Left lung (tissue), 4 donors: ENCODE measurements at regions not wholly inside any gene's neighbourhood (a gene's known extent, or its start where the extent isn't known, plus 50 kb on each side); places are given as distances from the start of the nearest gene placed in this dataset.

ENCODE experiments used
- ATAC-seq: fragments of 200-7000 bp; cut with Tn5 transposase; one replicate; pipeline ENCODE4 v1.9.1; 2020; ENCODE audit warnings: moderate library complexity
- DNase-seq, 4 donors: peaks; one replicate each; pipeline ENCODE4 v3.0.0-alpha.2; 2013 to 2020
- H3K27ac ChIP-seq, 2 donors: fragments of 200-600 bp; sonication (generic) in 1 of 2; one replicate each; pipeline versions ENCODE4 v1.5.0 to v1.8.0; 2020 to 2021
- H3K27me3 ChIP-seq, 2 donors: fragments of 200-600 bp; sonication (generic) in 1 of 2; one replicate each; pipeline versions ENCODE4 v1.5.0 to v1.8.0; 2020 to 2021
- H3K36me3 ChIP-seq, 2 donors: fragments of 200-600 bp; sonication (generic) in 1 of 2; one replicate each; pipeline versions ENCODE4 v1.5.0 to v1.8.0; 2020 to 2021
- H3K4me1 ChIP-seq, 2 donors: fragments of 200-600 bp; one replicate each; pipeline ENCODE4 v1.8.0; 2021
- H3K4me3 ChIP-seq, 2 donors: fragments of 200-600 bp; sonication (generic) in 1 of 2; one replicate each; pipeline versions ENCODE4 v1.5.0 to v1.8.0; 2020 to 2021; ENCODE audit warnings: mild to moderate bottlenecking in 1 of 2
- H3K9me3 ChIP-seq, 2 donors: fragments of 200-600 bp; sonication (generic) in 1 of 2; one replicate each; pipeline versions ENCODE4 v1.5.0 to v1.8.0; 2020 to 2021
- intact Hi-C, 2 donors: fragments of 100-400 bp; cut with DNase I; formaldehyde crosslinking; loops; one replicate each; pipeline versions ENCODE4 v1.11.2 to v1.14.2; 2022
- TF ChIP-seq, protein P1 (sequence below), 2 donors: fragments of 200-600 bp; sonication (generic) in 1 of 2; IDR thresholded peaks; one replicate each; pipeline versions ENCODE4 v1.5.0 to v1.8.0; 2021; ENCODE audit warnings: antibody characterized with exemption in 2 of 2
- donor health status: DM: no; HTN: yes; CAD: no.
- donor health status: DM: no; HTN: no; CAD: no.

DNA sequence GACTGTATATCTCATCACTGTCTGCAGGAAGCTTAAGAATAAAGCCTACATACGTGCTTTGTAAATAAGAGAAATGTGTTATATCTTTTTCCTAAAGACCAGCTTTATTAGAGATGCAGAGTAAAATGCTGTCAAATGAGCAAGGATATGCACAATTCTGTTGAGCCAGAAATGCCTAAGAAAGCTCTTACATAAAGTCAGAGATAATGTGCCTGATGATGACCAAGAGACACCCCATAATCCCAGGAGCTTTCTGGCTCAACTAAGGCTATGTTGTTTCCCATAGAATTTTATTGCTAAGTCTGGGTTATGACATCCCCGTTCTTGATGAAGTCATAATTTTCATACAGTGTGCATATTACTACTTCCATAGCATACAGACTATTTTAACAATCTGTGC lies 209.9 kb downstream of the GALC start:
- intact Hi-C loops, result no loop called here
- H3K9me3 ChIP-seq, result peaks cover 0 to 19% of the 10 kb centered on the region in 2 donors
- H3K4me1 ChIP-seq, result no peaks in the 10 kb centered on the region
- ATAC-seq (no peak), DNase-seq (no peak)
- H3K27me3 ChIP-seq, result no peaks in the 10 kb centered on the region
- H3K27ac ChIP-seq, result no peak overlapping the region
- H3K36me3 ChIP-seq, result no peaks in the 10 kb centered on the region
- TF ChIP-seq, protein P1, sequence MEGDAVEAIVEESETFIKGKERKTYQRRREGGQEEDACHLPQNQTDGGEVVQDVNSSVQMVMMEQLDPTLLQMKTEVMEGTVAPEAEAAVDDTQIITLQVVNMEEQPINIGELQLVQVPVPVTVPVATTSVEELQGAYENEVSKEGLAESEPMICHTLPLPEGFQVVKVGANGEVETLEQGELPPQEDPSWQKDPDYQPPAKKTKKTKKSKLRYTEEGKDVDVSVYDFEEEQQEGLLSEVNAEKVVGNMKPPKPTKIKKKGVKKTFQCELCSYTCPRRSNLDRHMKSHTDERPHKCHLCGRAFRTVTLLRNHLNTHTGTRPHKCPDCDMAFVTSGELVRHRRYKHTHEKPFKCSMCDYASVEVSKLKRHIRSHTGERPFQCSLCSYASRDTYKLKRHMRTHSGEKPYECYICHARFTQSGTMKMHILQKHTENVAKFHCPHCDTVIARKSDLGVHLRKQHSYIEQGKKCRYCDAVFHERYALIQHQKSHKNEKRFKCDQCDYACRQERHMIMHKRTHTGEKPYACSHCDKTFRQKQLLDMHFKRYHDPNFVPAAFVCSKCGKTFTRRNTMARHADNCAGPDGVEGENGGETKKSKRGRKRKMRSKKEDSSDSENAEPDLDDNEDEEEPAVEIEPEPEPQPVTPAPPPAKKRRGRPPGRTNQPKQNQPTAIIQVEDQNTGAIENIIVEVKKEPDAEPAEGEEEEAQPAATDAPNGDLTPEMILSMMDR (IDR thresholded peaks at IDR 0.05), result no peak
- no peak overlapping the region for H3K4me3 ChIP-seq

DNA sequence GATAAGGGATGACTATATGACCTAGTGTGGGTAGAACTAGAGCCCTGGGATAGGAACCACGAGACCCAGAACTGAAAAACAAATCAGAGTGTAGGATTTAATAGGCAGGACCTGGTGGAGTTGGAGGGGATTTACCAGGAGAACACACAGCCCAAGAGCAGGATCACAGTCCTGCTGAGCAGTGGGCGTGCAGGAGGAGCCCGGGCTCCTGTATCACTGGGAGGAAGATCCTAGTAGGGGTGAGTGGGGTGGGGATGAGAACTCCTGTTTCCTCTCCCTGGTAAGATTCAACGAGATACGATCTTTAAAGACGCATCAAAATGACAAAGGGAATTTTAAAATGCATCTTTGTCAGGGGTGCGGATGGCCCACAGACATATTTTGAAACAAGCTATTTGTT lies 220.1 kb downstream of the GALC start:
- TF ChIP-seq, protein P1 (IDR thresholded peaks at IDR 0.05), result no peak
- intact Hi-C loops, result no loop called here
- H3K9me3 ChIP-seq, result peaks cover 0 to 3% of the 10 kb centered on the region in 2 donors
- H3K4me1 ChIP-seq, result no peaks in the 10 kb centered on the region
- H3K27me3 ChIP-seq, result no peaks in the 10 kb centered on the region
- no peak for DNase-seq
- H3K27ac ChIP-seq, result no peak overlapping the region
- ATAC-seq, result no peak
- H3K4me3 ChIP-seq, result no peak overlapping the region
- H3K36me3 ChIP-seq, result no peaks in the 10 kb centered on the region

DNA sequence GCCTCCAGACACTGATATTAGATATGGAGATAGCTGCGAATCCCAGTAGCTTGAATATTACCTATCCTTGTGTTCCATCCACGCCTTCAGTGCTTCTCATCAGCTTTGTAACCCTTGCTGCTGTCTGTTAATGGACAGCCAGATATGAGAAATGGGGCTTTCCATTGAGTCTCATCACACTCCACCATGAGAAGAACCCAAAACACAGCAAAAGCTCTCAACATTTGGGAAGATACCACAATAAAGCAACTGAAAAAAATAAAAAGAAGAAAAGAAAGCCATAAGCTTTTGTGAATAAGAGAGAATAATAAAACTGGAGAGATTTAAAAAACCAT lies 225.4 kb downstream of the GALC start:
- H3K36me3 ChIP-seq, result no peaks in the 10 kb centered on the region
- ATAC-seq (no peak), DNase-seq (no peak)
- H3K27me3 ChIP-seq, result no peaks in the 10 kb centered on the region
- no peaks in the 10 kb centered on the region for H3K4me1 ChIP-seq
- intact Hi-C loops, result no loop called here
- no peak overlapping the region for H3K27ac ChIP-seq
- H3K4me3 ChIP-seq, result no peak overlapping the region
- H3K9me3 ChIP-seq, result peaks cover 0 to 7% of the 10 kb centered on the region in 2 donors
- TF ChIP-seq, protein P1 (IDR thresholded peaks at IDR 0.05), result no peak

DNA sequence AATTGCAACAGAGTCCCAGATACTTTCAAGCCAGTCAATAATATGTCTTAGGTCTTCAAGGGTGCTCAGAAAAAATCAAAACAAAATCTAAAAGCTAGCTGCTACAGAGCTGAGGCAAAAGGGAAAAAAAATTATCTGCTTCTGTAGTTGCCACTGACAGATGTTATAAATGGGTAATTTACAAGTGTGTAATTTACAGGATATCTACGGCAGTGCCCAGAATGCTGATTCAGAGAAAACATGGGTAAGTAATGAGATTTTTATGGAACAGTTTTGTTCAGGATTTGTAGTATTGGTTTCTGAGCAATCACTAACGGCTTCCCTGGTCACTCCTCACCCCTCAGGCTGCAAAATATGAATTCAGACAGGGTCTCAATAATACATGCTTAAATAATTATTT lies 234.1 kb downstream of the GALC start:
- no peaks in the 10 kb centered on the region for H3K4me1 ChIP-seq
- DNase-seq (no peak), ATAC-seq (no peak)
- intact Hi-C loops, result no loop called here
- no peak overlapping the region for H3K27ac ChIP-seq
- TF ChIP-seq, protein P1 (IDR thresholded peaks at IDR 0.05), result no peak
- H3K9me3 ChIP-seq, result peaks cover 0 to 12% of the 10 kb centered on the region in 2 donors
- H3K36me3 ChIP-seq, result no peaks in the 10 kb centered on the region
- no peak overlapping the region for H3K4me3 ChIP-seq
- H3K27me3 ChIP-seq, result no peaks in the 10 kb centered on the region

DNA sequence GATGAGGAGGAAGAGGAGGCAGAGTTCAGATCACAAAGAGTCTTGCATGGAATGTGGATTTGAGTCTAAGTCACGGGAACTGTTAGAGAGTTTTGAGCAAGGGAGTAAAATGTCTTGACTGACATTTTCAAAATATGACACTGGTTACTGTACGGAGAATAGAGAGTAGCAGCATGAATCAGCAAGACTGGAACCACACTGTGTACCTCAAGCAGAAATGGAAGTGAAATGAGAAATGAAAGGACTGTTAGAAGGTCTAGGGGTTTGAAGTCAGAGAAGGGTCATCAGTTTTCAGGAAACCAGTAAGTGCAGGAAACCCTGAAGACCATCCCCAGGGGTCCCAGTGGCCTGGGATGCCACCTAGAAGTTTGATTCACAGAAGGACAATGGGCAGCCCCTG lies 236.3 kb downstream of the GALC start:
- Histone ChIP-seq H3K27me3 (no peaks in the 10 kb centered on the region), H3K36me3 (no peaks in the 10 kb centered on the region), H3K4me3 (no peak overlapping the region), H3K4me1 (no peaks in the 10 kb centered on the region), H3K9me3 (no peaks in the 10 kb centered on the region), H3K27ac (no peak overlapping the region)
- TF ChIP-seq, protein P1 (IDR thresholded peaks at IDR 0.05), result no peak
- intact Hi-C loops, result no loop called here
- DNase-seq, result no peak
- no peak for ATAC-seq
